ENCODE measurements at regions not wholly inside any gene's neighbourhood (a gene's known extent, or its start where the extent isn't known, plus 50 kb on each side); places are given as distances from the start of the nearest gene placed in this dataset.

GRCh38 chr10:61346796-61347413 is 106.3 kb downstream of the TMEM26 start:
- TF ChIP-seq EP300 (IDR thresholded peaks at IDR 0.05) = no peak
- no peak for TF ChIP-seq POLR2AphosphoS5 (IDR thresholded peaks at IDR 0.05)

Measured in suprapubic skin (tissue), 4 donors.